ENCODE measurements at regions not wholly inside any gene's neighbourhood (a gene's known extent, or its start where the extent isn't known, plus 50 kb on each side); places are given as distances from the start of the nearest gene placed in this dataset.
"Not testable (repeated sequence)": the region's sequence is repeated elsewhere in the genome, so short reads cannot be mapped to it uniquely, and the experiment has no call there.

DNA sequence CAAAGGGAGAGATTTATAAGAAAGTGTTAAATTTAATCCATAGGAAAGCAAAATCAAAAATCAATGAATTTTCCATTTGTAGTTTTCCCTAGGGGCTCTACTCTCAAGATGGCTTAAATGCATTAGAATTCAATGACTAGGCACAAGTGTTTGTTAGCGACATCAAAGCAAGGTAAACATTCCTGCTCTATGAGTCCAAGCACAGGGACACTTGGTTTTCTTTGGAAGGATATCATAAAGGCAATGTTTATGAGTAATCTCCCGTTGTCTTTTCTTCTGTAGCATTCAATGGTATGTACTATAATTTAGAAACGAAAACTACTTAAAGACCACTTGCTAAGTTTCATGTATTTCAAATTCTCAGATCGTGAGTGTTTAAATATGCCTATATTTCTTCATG is 54.8 kb upstream of the ZNF717 start:
- H3K4me3 Mint-ChIP-seq (ENCODE audit: unreplicated experiment); H3K27me3 Mint-ChIP-seq (ENCODE audit: unreplicated experiment); H3K27ac Mint-ChIP-seq (ENCODE audit: unreplicated experiment); DNase-seq (ENCODE audit: low spot score); H3K9me3 Mint-ChIP-seq (ENCODE audit: unreplicated experiment); H3K4me1 Mint-ChIP-seq (ENCODE audit: unreplicated experiment); H3K36me3 Mint-ChIP-seq (ENCODE audit: low read depth, unreplicated experiment): not testable (repeated sequence)

DNA sequence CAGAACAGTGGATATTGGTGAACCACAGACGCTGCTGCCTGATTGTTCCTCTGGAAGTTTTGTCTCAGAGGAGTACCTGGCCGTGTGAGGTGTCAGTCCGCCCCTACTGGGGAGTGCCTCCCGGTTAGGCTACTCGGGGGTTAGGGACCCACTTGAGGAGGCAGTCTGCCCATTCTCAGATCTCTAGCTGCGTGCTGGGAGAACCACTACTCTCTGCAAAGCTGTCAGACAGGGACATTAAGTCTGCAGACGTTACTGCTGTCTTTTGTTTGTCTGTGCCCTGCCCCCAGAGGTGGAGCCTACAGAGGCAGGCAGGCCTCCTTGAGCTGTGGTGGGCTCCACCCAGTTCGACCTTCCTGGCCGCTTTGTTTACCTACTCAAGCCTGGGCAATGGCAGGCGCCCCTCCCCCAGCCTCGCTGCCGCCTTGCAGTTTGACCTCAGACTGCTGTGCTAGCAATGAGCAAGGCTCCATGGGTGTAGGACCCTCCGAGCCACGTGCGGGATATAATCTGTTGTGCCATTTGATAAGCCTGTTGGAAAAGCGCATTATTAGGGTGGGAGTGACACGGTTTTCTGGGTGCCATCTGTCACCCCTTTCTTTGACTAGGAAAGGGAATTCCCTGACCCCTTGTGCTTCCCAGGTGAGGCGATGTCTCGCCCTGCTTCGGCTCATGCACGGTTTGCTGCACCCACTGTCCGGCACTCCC is 65.1 kb upstream of the ZNF717 start:
- H3K27ac Mint-ChIP-seq (ENCODE audit: unreplicated experiment); H3K9me3 Mint-ChIP-seq (ENCODE audit: unreplicated experiment); H3K27me3 Mint-ChIP-seq (ENCODE audit: unreplicated experiment); H3K4me3 Mint-ChIP-seq (ENCODE audit: unreplicated experiment); H3K36me3 Mint-ChIP-seq (ENCODE audit: low read depth, unreplicated experiment); H3K4me1 Mint-ChIP-seq (ENCODE audit: unreplicated experiment); DNase-seq (ENCODE audit: low spot score): not testable (repeated sequence)

DNA sequence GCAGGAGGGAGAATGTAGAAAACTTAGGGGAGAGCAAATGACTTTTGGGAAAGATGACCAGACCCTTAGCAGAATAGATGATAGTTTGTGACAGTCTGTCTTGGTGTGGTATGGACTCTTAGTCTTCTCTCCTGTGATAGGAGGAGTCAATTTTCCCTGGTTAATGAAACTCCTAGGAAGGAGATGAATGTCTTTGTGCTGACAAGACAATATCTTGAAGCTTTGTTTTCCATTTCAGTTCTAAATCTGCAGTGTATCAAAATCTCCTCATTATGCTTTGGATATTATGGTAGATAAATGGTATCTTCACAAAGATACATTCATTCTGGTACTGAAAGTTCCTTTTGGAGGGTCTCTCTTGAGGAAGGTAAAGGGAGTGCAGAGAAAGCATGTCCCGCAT is 77.8 kb upstream of the ZNF717 start:
- no peak for DNase-seq (ENCODE audit: low spot score)
- TF ChIP-seq, protein P1, sequence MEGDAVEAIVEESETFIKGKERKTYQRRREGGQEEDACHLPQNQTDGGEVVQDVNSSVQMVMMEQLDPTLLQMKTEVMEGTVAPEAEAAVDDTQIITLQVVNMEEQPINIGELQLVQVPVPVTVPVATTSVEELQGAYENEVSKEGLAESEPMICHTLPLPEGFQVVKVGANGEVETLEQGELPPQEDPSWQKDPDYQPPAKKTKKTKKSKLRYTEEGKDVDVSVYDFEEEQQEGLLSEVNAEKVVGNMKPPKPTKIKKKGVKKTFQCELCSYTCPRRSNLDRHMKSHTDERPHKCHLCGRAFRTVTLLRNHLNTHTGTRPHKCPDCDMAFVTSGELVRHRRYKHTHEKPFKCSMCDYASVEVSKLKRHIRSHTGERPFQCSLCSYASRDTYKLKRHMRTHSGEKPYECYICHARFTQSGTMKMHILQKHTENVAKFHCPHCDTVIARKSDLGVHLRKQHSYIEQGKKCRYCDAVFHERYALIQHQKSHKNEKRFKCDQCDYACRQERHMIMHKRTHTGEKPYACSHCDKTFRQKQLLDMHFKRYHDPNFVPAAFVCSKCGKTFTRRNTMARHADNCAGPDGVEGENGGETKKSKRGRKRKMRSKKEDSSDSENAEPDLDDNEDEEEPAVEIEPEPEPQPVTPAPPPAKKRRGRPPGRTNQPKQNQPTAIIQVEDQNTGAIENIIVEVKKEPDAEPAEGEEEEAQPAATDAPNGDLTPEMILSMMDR (IDR thresholded peaks at IDR 0.05; ENCODE audit: unreplicated experiment), result no peak
- H3K4me1 Mint-ChIP-seq (ENCODE audit: unreplicated experiment), result no peaks in the 10 kb centered on the region
- H3K9me3 Mint-ChIP-seq (ENCODE audit: unreplicated experiment), result no peaks in the 10 kb centered on the region
- no peaks in the 10 kb centered on the region for H3K27me3 Mint-ChIP-seq (ENCODE audit: unreplicated experiment)
- no peaks in the 10 kb centered on the region for H3K36me3 Mint-ChIP-seq (ENCODE audit: low read depth, unreplicated experiment)
- H3K4me3 Mint-ChIP-seq (ENCODE audit: unreplicated experiment), result no peak overlapping the region
- no peak overlapping the region for H3K27ac Mint-ChIP-seq (ENCODE audit: unreplicated experiment)

DNA sequence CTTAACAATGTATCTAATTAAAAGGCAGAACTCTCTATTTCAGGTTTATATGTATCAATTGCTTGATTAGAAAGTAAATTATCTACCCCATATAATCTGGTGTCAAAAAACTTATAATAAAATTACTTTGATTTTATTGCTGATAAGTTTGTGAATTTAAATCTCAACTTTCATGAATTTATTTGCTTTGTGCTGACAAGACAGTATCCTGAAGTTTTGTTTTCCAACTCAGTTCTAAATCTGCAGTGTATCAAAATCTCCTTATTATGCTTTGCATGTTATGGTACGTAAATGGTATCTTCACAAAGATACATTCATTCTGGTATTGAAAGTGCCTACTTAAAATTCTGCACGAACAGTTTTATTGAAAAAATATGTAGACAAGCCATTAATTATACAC is 78.5 kb upstream of the ZNF717 start:
- no peak for DNase-seq (ENCODE audit: low spot score)
- no peak overlapping the region for H3K4me3 Mint-ChIP-seq (ENCODE audit: unreplicated experiment)
- H3K4me1 Mint-ChIP-seq (ENCODE audit: unreplicated experiment), result no peaks in the 10 kb centered on the region
- no peaks in the 10 kb centered on the region for H3K36me3 Mint-ChIP-seq (ENCODE audit: low read depth, unreplicated experiment)
- H3K27ac Mint-ChIP-seq (ENCODE audit: unreplicated experiment), result no peak overlapping the region
- no peaks in the 10 kb centered on the region for H3K27me3 Mint-ChIP-seq (ENCODE audit: unreplicated experiment)
- TF ChIP-seq, protein P1 (IDR thresholded peaks at IDR 0.05; ENCODE audit: unreplicated experiment), result no peak
- no peaks in the 10 kb centered on the region for H3K9me3 Mint-ChIP-seq (ENCODE audit: unreplicated experiment)

DNA sequence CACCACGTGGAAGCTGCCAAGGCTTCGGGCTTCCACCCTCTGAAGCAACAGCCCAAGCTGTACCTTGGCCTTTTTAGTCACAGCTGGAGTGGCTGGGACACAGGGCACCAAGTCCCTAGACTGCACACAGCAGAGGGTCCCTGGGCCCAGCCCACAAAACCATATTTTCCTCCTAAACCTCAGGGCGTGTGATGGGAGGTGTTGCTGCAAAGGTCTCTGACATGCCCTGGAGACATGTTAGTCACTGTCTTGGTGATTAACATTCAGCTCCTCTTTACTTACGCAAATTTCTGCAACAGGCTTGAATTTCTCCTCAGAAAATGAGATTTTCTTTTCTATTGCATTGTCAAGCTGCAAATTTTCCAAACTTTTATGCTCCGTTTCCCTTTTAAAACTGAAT is 98.4 kb upstream of the ZNF717 start:
- not testable (repeated sequence) for H3K4me3 Mint-ChIP-seq (ENCODE audit: unreplicated experiment)

DNA sequence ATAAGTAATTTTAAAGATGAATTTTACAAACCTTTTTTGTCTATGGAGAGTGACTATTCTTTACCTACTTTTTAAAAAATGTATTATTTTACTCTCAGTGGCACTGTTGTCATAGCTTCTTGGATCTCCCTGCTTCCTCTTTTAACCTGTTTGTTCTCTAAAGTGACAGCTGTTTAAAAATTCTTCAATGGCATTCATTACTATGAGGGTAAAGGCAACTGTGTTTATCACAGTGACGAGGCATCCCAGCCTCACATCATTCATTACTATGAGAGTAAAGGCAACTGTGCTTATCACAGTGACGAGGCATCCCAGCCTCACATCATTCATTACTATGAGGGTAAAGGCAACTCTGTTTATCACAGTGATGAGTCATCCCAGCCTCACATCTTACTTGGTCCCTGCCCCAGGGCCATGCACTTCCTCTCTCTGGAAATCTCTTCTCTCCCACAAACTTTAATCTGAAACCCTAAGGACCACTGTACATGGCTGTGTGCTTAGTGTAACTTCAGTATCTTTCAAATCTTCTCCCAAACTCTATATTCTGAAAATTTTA is 101.7 kb upstream of the ZNF717 start:
- Mint-ChIP-seq H3K36me3 (ENCODE audit: low read depth, unreplicated experiment) (no peaks in the 10 kb centered on the region), H3K27ac (ENCODE audit: unreplicated experiment) (no peak overlapping the region), H3K27me3 (ENCODE audit: unreplicated experiment) (no peaks in the 10 kb centered on the region), H3K9me3 (ENCODE audit: unreplicated experiment) (no peaks in the 10 kb centered on the region), H3K4me1 (ENCODE audit: unreplicated experiment) (no peaks in the 10 kb centered on the region), H3K4me3 (ENCODE audit: unreplicated experiment) (no peak overlapping the region)
- TF ChIP-seq, protein P1 (IDR thresholded peaks at IDR 0.05; ENCODE audit: unreplicated experiment), result no peak
- DNase-seq (ENCODE audit: low spot score), result no peak

More for the DNA sequence above, 98.4 kb upstream of the ZNF717 start:
- not testable (repeated sequence) for H3K27ac Mint-ChIP-seq (ENCODE audit: unreplicated experiment); DNase-seq (ENCODE audit: low spot score); H3K4me1 Mint-ChIP-seq (ENCODE audit: unreplicated experiment); H3K27me3 Mint-ChIP-seq (ENCODE audit: unreplicated experiment); H3K36me3 Mint-ChIP-seq (ENCODE audit: low read depth, unreplicated experiment); H3K9me3 Mint-ChIP-seq (ENCODE audit: unreplicated experiment)

All from endothelial cell (in vitro differentiated cells).